GM12865 (cell line): ENCODE measurements at regions not wholly inside any gene's neighbourhood (a gene's known extent, or its start where the extent isn't known, plus 50 kb on each side); places are given as distances from the start of the nearest gene placed in this dataset.

Experiments
- DNase-seq: peaks from one replicate; pipeline ENCODE4 v3.0.0; 2010; ENCODE audit warnings: low read depth
- H3K4me3 ChIP-seq: 2 replicates; pipeline ENCODE4 v1.5.1; 2011; ENCODE audit warnings: mild to moderate bottlenecking, low read depth, low read length, control low read depth
- CTCF ChIP-seq: IDR thresholded peaks from 2 replicates; pipeline ENCODE4 v1.5.1; 2011; ENCODE audit warnings: low read length, control low read depth, low read depth, inconsistent platforms; ENCODE audit not compliant: insufficient read depth; ENCODE audit errors: missing control alignments

- DNase-seq: no peak
- no peak for TF ChIP-seq CTCF
- H3K4me3 ChIP-seq: no peak overlapping the region
Observed at GRCh38 chr4:61036071-61036684, 163.9 kb upstream of the ADGRL3 start.

DNA sequence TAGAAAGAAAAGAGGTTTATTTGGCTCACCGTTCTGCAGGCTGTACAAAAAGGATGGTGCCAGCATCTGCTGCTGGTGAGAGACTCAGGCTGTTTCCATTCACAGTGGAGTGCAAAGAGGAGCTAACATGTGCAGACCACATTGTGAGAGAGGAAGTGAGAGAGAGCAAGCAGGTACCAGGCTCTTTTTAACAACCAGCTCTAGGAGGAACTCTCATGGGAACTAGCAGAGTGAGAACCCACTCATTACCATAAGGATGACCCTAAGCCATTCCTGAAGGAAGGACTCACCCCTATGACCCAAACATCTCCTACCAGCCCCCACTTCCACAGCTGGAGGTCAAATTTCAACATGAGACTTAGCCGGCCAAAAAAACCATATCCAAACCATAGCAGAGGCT, 158.6 kb upstream of the ADGRL3 start:
- no peak overlapping the region for H3K4me3 ChIP-seq
- TF ChIP-seq CTCF: no peak
- no peak for DNase-seq

DNA sequence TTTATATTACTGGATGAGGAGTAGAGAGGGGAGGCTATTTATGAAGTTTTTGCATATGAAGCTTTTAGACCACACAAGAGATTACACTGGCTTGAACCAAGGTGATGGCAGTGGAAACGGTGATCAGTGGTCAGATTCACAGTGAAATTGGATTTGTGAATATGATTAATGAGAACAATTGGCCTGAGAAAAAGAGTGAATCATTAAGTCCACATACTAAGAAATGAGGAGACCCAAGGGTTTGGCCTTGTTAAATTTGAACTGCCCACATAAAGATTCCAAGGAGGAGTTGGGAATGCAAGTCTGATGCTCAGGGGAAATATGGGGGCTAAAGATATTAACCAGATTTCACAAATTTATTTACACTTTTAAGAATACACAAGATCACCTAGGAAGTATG, 155.3 kb upstream of the ADGRL3 start:
- no peak for DNase-seq
- no peak for TF ChIP-seq CTCF
- H3K4me3 ChIP-seq: no peak overlapping the region

GRCh38 chr4:61049018-61049417, 151.1 kb upstream of the ADGRL3 start:
- TF ChIP-seq CTCF: no peak
- DNase-seq: no peak
- H3K4me3 ChIP-seq: no peak overlapping the region

DNA sequence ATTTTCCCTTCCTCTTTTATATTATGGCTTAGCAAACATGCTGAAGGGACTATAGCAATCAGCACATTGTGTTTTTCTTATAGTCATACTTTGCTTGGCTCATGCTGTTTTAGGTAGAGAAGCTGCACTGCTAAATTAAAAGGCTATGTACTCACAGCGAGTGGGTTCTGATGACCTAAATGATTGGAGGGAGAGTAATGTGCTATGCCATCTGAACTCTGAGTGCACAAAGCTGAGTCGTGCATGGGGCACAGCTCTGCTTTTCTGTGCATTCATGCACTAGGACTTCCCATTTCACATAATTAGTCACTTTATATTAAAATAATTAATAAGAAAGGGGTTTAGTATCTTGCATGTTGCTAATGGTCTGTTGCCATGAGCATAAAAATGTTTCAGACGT, 132.7 kb upstream of the ADGRL3 start:
- no peak for TF ChIP-seq CTCF
- H3K4me3 ChIP-seq: no peak overlapping the region
- no peak for DNase-seq

- TF ChIP-seq CTCF: no peak
- no peak overlapping the region for H3K4me3 ChIP-seq
Observed at GRCh38 chr4:61068060-61068459, 132.1 kb upstream of the ADGRL3 start.

DNA sequence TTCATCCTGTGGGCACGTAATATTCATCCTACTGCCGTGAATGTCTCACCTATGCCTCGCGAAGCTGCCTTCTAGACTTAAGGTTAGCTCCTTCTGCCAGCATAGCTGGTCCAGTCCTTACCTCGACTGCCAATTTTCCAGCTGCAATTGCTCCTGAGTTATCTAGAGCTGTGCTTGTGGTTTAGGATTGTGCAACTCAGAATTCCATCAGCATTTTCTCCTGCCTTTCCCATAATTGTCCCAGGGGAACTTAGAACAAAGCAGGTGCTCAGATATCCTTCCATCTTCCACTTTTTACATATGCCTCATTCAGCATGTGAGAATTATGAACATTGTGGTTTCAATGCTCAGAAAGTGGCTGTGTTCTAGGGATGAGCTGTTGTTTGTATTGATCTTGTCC, 131.4 kb upstream of the ADGRL3 start:
- no peak overlapping the region for H3K4me3 ChIP-seq
- no peak for TF ChIP-seq CTCF
- no peak for DNase-seq

More at GRCh38 chr4:61068060-61068459, 132.1 kb upstream of the ADGRL3 start:
- DNase-seq: no peak
